Stomach (tissue), 8 donors: ENCODE measurements at regions not wholly inside any gene's neighbourhood (a gene's known extent, or its start where the extent isn't known, plus 50 kb on each side); places are given as distances from the start of the nearest gene placed in this dataset.
"Not testable (repeated sequence)": the region's sequence is repeated elsewhere in the genome, so short reads cannot be mapped to it uniquely, and the experiment has no call there.

ENCODE experiments used
- DNase-seq, 2 donors: peaks; one replicate each; pipeline versions ENCODE4 v3.0.0 to v3.0.0-alpha.2; 2013 to 2019
- H3K27ac ChIP-seq, 5 donors: fragments of 200-600 bp in 4 of 5; sonication (generic) in 4 of 5; one replicate each; pipeline ENCODE4 v1.5.1; 2013 to 2019; ENCODE audit warnings: mild to moderate bottlenecking in 1 of 5, moderate library complexity in 1 of 5
- H3K27me3 ChIP-seq, 3 donors: fragments of 200-600 bp; sonication (generic); one replicate each; pipeline ENCODE4 v1.5.1; 2017 to 2019; ENCODE audit warnings: mixed run types in 1 of 3
- H3K36me3 ChIP-seq, 4 donors: fragments of 200-600 bp; sonication (generic); 1 replicate in 3 of 4; 2 replicates in 1 of 4; pipeline ENCODE4 v1.5.1; 2016 to 2019
- H3K4me1 ChIP-seq, 4 donors: fragments of 200-600 bp; sonication (generic); one replicate each; pipeline ENCODE4 v1.5.1; 2016 to 2019
- H3K4me3 ChIP-seq, 4 donors: fragments of 200-600 bp; sonication (generic) in 3 of 4; one replicate each; pipeline ENCODE4 v1.5.1; 2016 to 2019; ENCODE audit warnings: mild to moderate bottlenecking in 1 of 4
- H3K9me3 ChIP-seq, 4 donors: fragments of 200-600 bp; sonication (generic); one replicate each; pipeline ENCODE4 v1.5.1; 2016 to 2019
- WGBS, 5 donors: extraction: QIAGEN DNeasy Blood & Tissue Kit in 3 of 5; methylation state at CpG; one replicate each; pipeline versions ENCODE4 v1.1.5 to v1.1.7; 2013 to 2018; 5-methylcytosine and 5-hydroxymethylcytosine counted together
- intact Hi-C: fragments of 100-400 bp; cut with DNase I; formaldehyde crosslinking; loops from one replicate; pipeline ENCODE4 v1.15.1; 2023; ENCODE audit warnings: low total_unique reads
- donor health status: healthy with polysubstance abuse.
- donor health status: Bipolar disorder and iron deficiency.
- donor health status: healthy.

GRCh38 chr7:55707410-55707809, 135.1 kb upstream of the VOPP1 start:
- H3K4me1 ChIP-seq, H3K9me3 ChIP-seq, H3K27ac ChIP-seq, H3K4me3 ChIP-seq, H3K36me3 ChIP-seq, DNase-seq, intact Hi-C loops, H3K27me3 ChIP-seq: not testable (repeated sequence)
- 30 to 67% (median 52%) methylated on average over 1 of the region's 3 CpGs for WGBS, 5 donors

- H3K4me3 ChIP-seq, H3K27ac ChIP-seq, H3K9me3 ChIP-seq, DNase-seq, H3K4me1 ChIP-seq, H3K27me3 ChIP-seq, intact Hi-C loops, H3K36me3 ChIP-seq: not testable (repeated sequence)
- WGBS, 5 donors, result 71 to 94% (median 76%) methylated on average over 3 to 5 of the region's 5 CpGs
Observed at GRCh38 chr7:55706451-55707195, 134.3 kb upstream of the VOPP1 start.

- WGBS, 5 donors, result 85 to 93% (median 88%) methylated on average over 5 of the region's 5 CpGs
- intact Hi-C loops, DNase-seq: not testable (repeated sequence)
Observed at GRCh38 chr7:55705728-55706450, 133.6 kb upstream of the VOPP1 start.

DNA sequence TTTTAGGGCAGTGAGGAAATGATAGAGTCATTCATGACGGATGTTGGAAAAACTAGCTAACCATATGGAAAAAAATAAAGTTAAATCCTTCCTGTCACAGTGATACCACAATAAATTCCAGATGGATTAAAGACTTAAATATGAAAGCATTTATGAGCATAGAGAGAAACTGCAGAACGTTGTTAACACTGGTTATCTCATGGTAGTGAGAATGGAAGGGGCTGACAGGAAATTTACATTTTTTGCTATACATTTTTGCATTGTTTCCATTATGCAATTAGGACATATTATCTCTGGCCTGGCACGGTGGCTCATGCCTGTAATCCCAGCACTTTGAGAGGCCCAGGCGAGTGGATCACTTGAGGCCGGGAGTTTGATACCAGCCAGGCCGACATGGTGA, 130.5 kb upstream of the VOPP1 start:
- H3K27me3 ChIP-seq, H3K36me3 ChIP-seq, intact Hi-C loops, H3K4me3 ChIP-seq, H3K9me3 ChIP-seq, H3K27ac ChIP-seq, H3K4me1 ChIP-seq: not testable (repeated sequence)
- WGBS, 5 donors, result 68 to 80% (median 72%) methylated on average over 6 of the region's 6 CpGs
- peak in 1 of 2 donors; percentile 6 for DNase-seq

More at GRCh38 chr7:55705728-55706450, 133.6 kb upstream of the VOPP1 start:
- H3K9me3 ChIP-seq, H3K27me3 ChIP-seq, H3K4me3 ChIP-seq, H3K27ac ChIP-seq, H3K36me3 ChIP-seq, H3K4me1 ChIP-seq: not testable (repeated sequence)

DNA sequence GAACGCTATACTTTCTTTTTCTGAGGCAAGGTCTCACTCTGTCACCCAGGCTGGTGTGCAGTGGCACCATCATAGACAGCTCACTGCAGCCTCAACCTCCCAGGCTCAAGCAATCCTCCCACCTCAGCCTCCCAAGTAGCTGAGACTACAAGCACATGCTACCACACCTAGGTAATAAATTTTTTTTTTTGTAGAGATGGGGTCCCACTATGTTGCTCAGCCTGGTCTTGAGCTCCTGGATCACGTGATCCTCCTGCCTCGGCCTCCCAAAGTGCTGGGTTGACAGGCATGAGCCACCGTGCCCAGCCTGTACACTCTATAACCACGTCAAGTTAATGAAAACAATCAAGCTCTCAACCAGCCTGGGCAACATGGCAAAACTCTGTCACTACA, 127.1 kb upstream of the VOPP1 start:
- H3K36me3 ChIP-seq, intact Hi-C loops, H3K4me1 ChIP-seq, DNase-seq, H3K27ac ChIP-seq, H3K4me3 ChIP-seq, H3K9me3 ChIP-seq, H3K27me3 ChIP-seq: not testable (repeated sequence)
- WGBS, 5 donors, result 70 to 100% (median 80%) methylated on average over 1 to 5 of the region's 5 CpGs

DNA sequence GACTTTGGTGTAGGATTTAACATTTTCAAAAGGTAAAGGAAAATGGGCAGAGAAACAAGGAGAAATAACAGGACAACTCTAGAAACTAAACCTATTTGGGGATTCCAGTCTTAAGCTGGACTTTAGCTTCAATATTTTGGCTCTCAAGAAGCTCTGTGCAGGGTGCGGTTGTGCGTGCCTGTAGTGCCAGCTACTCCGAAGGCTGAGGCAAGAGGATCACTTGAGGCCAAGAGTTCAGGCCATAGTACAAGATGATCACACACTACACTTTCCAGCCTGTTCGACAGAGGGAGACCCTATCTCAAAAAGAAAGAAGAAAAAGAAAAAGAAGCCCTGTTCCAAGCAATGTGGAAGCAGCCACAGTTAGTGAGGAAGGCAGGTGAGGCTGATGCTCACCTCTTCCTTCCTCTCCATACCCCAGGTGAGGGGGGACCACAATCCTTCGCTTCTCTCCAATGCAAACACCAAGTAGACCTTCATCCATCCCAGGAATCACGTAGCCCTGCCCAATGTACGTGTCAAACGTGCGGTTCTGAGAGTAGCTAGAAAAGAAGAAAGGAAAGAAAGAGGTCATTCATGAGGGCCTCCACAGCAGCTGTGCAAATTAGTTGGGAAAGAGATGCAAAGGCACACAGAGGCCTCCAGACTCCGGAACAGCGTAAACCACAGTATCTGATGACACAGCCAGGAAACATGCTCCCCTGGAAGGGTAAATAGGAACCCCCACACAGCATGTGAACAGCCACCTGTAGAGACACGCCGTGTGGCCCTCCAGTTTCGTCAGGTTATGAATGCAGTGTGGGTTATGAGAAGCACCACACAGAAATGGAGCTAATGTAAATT, 126.5 kb upstream of the VOPP1 start:
- 62 to 72% (median 70%) methylated on average over 12 to 14 of the region's 14 CpGs for WGBS, 5 donors
- not testable (repeated sequence) for H3K27ac ChIP-seq
- peak in 1 of 2 donors; percentile 58 for DNase-seq

DNA sequence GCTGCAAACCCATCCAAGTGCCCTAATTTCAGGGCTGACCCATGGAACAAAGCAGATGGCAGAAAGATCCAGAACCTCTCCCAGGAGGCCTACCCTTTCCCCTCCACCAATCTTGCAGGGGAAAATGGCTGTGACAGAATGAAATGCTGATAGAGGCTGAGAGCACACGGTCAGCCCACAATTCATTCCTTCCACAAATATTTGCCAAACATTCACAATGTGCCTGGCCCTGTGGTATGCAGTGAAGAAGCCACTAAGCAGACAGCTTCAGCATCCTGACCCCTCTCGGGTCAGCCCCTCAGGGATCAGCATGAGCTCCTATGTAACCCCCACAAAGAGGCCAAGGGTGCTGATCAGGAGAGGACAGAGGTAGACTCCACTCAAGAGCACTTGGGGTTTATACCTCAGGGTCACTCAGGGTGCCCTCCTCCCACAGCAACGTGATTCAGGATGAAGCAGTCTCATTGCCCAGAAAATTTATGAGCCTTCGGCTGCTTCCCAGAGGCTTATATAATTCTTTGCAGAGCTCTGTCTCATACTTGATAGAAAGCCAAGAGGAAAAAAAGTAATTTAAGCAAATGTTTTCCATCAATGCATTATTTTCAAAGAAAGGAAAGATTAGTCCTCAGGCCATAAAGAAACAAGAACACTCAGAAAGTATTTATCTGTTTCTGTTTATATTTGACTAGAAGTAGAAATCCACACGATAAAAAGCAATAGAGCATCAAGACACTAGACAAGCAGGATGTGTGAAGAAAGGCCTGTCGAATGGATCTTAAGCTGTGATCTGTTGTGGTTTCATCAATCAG, 123.8 kb upstream of the VOPP1 start:
- H3K4me3 ChIP-seq, H3K36me3 ChIP-seq, H3K27ac ChIP-seq, H3K4me1 ChIP-seq, H3K27me3 ChIP-seq, H3K9me3 ChIP-seq, intact Hi-C loops: not testable (repeated sequence)
- 46 to 66% (median 57%) methylated on average over 5 of the region's 6 CpGs for WGBS, 5 donors
- peak in 1 of 2 donors; percentile 35 for DNase-seq

More for the DNA sequence above, 126.5 kb upstream of the VOPP1 start:
- H3K9me3 ChIP-seq, intact Hi-C loops, H3K27me3 ChIP-seq, H3K4me1 ChIP-seq, H3K36me3 ChIP-seq, H3K4me3 ChIP-seq: not testable (repeated sequence)
